ENCODE measurements at regions not wholly inside any gene's neighbourhood (a gene's known extent, or its start where the extent isn't known, plus 50 kb on each side); places are given as distances from the start of the nearest gene placed in this dataset.
A peak's percentile ranks its signal among the peaks of the same experiment; 100 is the strongest.
"Not testable (repeated sequence)": the region's sequence is repeated elsewhere in the genome, so short reads cannot be mapped to it uniquely, and the experiment has no call there.

- DNase-seq: no peak
Measured at GRCh38 chr20:39756369-39756768, 794.2 kb downstream of the DHX35 start.

DNA sequence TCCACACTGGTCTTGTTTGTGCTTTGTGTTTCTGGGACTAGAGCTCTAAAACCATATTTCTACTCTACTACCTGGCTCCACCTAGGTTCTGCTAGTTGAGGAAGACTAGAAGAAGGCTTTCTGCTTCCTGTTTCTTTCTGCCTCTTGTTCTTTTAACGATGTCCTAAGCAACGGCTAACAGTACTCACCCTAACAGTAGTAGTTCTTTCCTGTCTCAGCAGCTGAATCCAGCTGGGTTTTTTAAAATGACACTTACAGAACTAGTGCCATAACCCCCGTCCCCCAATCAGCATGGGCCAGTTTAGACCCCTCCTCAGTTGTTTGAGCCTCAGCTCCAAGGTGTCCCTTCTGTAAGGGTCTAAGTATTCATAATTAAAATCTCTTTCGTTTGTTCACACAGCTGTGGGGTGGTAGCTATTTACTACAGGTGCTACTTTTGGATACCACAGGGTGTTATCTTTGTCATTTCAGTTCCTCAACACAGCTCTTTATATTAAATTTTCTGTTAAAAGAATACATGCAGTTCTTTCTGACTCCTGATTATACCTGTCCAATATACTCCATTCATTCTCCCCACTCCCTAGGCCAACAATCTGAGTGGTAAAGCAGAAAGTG is 790.2 kb downstream of the DHX35 start:
- DNase-seq: peak; percentile 11

DNA sequence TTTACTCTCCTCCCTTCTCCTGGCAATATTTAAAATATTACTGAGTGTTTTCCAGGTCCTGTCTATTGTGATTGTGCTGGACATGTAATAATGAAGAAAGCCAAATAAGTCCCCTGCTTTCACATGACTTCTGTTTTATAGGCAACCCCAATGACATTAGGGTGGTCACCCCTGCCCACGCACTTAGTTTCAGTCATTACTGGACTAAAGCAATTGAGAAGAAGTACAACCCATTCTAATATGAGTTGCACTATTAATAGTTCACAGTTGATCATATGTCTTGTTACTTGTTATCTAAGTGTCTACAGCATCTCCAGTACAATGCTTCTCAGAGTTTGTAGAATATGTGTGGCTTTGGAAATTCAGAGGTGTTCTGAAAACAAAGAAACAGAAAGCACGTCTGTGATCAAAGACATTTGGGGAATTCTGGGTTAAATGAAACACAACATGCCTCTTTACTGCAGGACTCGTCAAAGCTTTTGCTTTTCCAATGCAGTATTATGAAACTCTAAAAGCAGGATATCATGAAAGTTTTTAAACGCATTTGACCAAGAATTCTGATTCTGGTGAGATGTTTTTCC is 789.5 kb downstream of the DHX35 start:
- no peak for DNase-seq

DNA sequence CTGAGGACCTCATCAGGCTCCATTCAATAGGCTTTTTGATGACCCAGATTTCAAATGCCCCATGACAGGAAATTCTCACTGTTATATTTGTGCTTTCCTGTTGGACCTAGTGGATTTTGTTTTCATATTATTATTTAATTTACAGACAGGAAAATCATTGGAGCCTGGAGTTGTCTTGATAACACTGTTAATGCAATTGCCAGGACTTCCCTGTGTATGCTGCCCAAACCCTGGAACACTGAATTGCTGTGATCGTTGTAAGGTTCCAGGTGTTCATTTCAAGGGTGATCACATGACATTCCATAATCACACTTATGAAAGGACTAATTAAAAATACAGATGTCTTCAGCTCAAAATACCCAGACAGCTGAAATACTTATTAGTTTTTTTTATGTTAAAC is 783.2 kb downstream of the DHX35 start:
- no peak for DNase-seq

DNA sequence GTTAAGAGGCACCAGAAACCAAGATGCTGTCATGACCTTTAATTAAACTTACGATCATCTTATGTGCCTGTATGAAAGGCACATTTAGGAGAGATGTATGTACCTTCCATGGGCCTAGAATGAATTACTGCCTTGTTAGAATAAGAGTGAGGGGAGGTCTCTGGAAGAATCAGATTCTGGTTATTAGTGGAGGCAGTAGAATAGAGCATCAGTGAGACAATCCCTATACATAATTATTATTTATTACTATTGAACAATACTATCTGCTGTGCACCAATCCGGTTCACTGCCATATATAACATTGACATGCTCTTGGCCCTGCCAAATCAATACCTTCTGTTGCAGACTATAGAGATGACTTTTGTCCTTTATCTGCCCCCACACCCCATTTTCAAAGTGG is 776.5 kb downstream of the DHX35 start:
- DNase-seq: no peak

DNA sequence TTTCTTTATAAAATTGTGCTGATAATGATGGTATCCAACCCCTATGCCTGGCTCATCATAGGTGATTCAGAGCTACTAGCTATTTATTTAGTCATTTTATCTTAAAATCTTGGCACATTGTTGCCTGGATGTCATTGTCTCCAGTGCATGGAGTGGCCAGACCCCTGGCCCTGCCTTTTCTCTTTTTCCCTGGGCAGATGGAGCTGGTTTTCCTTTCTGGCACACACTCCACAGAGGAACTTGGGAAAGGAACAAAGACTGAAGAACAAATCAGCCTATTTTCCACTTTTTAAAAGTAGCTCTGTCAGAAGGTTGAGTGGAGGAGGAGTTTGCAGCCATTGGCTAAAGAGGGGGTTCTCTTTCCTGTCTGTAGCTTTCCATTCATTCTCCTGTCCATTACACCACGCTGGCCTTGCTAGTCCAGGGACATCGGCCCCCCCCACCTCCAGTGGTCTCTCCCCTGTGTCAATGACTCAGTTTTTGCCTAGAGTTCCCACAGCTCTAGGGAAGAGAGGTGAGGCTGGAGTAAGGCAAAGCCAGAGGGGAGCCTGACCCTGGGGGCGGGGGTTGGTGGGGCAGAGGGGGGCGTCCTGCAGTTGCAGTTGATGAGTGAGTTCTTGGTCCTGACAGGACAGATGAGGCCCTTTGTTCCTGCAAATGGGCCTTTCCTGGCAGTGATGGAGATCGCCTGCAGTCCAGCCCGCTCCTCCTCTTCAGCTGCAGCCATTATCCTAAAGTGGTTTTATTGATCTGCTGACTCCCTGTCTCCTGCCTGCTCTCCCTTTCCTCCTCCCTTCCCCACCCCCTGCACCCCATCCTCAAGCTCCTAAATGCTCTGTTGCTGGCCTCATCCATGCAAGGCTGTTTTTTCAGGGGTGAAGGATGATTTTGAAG is 774.5 kb downstream of the DHX35 start:
- no peak for DNase-seq

GRCh38 chr20:39725513-39725912 is 763.4 kb downstream of the DHX35 start:
- DNase-seq: not testable (repeated sequence)

GRCh38 chr20:39719293-39719692 is 757.1 kb downstream of the DHX35 start:
- DNase-seq: no peak

- DNase-seq: no peak
Measured at GRCh38 chr20:39717936-39718335, 755.8 kb downstream of the DHX35 start.

GRCh38 chr20:39716796-39717341 is 754.7 kb downstream of the DHX35 start:
- no peak for DNase-seq

DNA sequence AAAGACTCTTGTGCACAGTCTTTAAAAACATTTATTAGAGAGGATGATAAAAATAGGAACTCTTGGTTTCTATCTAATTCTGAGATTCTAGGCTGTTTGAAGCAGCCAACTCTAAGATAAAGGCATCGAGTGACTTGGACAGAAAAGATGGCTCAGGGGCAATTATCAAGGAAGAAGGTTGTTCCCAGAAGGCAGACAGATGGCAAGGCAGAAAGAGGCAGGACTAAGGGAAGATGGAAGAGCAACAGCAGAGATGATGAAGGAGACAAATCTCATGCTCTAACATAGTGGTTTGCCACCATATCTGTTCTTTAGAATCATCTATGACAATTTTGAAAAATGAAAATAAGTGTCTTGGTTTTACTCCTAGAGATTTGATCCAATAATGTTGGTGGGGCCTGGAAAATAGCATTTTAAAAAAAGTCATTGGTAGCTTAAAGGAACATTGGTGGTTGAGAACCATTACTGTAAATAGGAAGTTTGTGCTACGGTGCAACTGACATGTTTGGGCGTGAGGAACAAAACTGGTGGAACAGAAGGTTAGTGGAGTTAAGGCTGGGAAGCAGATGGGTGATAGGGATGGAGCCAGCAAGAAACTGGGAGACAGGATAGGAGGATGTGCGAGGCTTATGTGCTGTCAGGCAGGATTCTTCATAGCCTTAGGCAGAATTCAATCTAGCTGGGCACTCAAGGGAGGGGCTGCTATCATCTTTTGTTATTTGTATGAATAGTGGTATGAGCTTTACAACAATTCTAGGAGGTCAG is 751.1 kb downstream of the DHX35 start:
- DNase-seq: no peak

DNA sequence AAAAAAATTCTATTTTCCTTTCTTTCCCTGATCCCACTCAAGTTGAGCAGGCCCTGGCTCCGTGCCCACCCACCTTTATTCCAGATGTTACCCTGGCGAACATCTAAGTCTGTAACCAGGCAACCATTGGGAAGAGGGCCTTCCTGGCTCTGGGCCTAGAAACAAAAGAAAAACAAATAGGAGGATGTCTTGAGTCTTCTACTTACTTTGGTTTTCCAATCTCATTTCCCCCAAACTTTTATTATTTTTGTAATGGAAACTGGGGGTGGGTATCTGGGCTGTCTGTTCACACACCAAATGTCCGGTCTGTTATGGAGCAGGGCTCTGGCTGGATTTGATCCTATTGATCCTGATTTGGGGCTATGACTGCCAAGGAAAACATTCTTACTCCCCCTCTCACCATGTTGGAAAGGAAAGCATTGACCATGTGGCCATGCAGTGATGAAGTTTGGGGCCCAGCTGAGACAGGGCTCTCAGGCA is 744.1 kb downstream of the DHX35 start:
- DNase-seq: no peak

DNA sequence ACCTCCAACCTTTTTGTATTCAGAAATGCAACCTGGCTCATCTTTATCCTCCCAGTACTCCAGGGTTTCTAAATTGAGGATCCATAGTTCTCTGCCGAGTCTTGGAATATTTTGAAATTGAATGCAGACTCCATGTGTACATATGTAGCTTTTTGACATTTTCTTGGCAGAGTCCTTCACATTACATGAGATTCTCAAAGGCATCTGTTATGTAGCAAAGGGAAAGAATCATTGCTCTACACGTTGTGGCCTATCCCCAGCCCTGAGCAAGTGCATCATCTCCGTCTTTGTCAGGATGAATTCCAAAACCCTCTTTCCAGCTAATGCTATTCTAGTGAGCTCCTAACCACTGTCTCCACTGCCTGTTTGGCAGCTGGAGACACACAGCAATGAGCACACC is 742.9 kb downstream of the DHX35 start:
- no peak for DNase-seq

GRCh38 chr20:39703357-39703756 is 741.2 kb downstream of the DHX35 start:
- not testable (repeated sequence) for DNase-seq

GRCh38 chr20:39702701-39703349 is 740.7 kb downstream of the DHX35 start:
- DNase-seq: no peak

GRCh38 chr20:39700528-39700927 is 738.4 kb downstream of the DHX35 start:
- DNase-seq: no peak

GRCh38 chr20:39699166-39699725 is 737.1 kb downstream of the DHX35 start:
- no peak for DNase-seq

DNA sequence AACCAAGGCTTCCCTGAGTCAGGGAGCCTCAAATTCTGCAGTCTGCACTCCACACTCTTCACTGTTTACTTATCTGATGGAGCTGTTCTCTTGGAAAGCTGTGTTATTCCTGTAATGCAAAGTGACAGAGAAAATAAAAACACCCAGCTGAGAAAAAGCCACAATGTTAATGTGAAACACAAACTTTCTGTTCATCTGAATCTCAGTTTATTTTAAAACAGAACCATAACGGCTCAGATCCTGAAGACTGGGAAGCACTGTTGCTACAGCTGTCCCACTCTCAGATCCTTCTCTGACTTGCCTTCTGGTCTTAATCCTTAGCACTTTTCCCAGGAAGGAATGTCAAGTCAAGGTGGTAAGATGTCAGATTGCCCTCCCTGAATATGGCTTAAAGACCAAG is 736.6 kb downstream of the DHX35 start:
- no peak for DNase-seq

- no peak for DNase-seq
Measured at GRCh38 chr20:39691151-39691862, 729.2 kb downstream of the DHX35 start.

DNA sequence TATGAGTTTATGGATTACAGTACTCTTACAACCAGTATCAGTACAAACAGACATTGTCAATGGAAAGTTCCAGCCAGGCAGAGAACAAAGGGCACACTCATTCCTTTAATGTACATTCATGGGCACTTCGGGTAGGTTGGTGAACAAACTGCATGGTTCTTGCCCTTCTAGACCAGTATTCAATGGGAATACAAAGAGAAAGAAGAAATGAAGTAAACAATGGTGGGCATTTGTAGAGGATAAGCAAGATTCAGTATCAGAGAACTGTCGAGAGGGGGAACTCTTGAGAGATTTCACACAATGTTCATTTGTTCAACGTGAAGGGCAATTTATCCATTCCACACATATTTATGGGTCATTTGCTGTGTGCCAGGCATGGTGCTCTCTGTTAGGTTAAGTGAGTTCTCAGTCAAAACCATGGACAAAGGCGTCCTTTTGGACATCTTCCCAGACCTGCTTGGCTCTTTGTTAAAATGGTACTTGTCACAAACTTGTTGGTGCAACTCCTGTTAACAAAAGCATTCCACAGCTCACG is 714.8 kb downstream of the DHX35 start:
- no peak for DNase-seq
